PFSK-1 (cell line): ENCODE measurements at regions not wholly inside any gene's neighbourhood (a gene's known extent, or its start where the extent isn't known, plus 50 kb on each side); places are given as distances from the start of the nearest gene placed in this dataset.
A peak's percentile ranks its signal among the peaks of the same experiment; 100 is the strongest.

ENCODE experiments used
- FOXP2 ChIP-seq: optimal IDR thresholded peaks from 2 replicates; pipeline ENCODE3; 2011; ENCODE audit warnings: borderline replicate concordance, control low read depth, inconsistent platforms; ENCODE audit not compliant: insufficient read depth; ENCODE audit errors: extremely low read length, extremely low read depth
- POLR2AphosphoS5 ChIP-seq: IDR thresholded peaks from 2 replicates; pipeline ENCODE4 v1.6.1; 2012; ENCODE audit warnings: low read depth, mild to moderate bottlenecking, control low read depth, low read length, moderate library complexity
- SIN3A ChIP-seq: IDR thresholded peaks from 2 replicates; pipeline ENCODE4 v1.6.1; 2012; ENCODE audit warnings: mild to moderate bottlenecking, low read length, moderate library complexity, borderline replicate concordance; ENCODE audit not compliant: insufficient read depth
- TAF1 ChIP-seq: IDR thresholded peaks from 2 replicates; pipeline ENCODE4 v1.6.1; 2012; ENCODE audit warnings: low read length, control low read depth, borderline replicate concordance; ENCODE audit not compliant: insufficient read depth
- TF ChIP-seq, protein P1 (sequence below), 2 experiments: IDR thresholded peaks; 2 replicates each; pipeline versions ENCODE4 v1.6.1 to v1.8.0; 2011 to 2012; ENCODE audit warnings: low read depth in 2 of 2, low read length in 2 of 2, control low read depth in 1 of 2, inconsistent platforms in 1 of 2, mild to moderate bottlenecking in 1 of 2, moderate library complexity in 1 of 2; ENCODE audit not compliant: insufficient read depth in 1 of 2

DNA sequence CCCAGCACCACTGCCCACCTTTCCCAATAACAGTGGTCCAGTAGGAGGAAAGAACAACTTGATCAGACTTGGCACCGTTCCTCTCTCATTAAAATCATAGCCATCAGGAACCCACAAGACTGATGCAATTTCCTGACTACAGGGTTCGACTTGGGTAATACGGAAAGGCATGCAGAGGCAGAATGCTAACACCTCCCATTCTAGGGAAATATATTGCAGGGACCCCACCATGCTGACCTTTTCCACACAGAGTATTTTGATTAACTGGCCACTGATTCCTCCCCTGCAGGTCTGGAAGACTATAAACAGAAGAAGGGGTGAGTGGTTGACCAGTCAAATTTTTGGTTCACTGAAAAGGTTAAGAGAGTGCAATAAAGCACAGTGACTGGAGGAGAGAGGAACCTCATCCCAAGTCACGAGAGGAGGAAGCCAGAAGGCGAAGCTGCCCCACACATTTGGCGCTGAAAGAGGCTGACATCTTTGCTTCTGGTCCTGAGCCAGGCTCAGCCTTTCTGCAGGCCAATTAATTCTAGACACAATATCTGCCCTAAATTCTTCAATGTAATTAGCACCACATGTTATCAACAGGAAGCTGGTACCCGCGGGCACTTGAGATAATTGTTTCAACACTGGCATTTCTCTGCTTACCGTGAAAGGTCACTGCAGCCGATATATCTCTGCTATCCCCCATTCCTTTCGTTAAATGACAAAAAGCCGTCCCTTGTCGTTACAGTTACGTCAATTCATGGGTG lies 64.7 kb upstream of the SPOCK1 start:
- no peak for TF ChIP-seq SIN3A
- TF ChIP-seq, protein P1, sequence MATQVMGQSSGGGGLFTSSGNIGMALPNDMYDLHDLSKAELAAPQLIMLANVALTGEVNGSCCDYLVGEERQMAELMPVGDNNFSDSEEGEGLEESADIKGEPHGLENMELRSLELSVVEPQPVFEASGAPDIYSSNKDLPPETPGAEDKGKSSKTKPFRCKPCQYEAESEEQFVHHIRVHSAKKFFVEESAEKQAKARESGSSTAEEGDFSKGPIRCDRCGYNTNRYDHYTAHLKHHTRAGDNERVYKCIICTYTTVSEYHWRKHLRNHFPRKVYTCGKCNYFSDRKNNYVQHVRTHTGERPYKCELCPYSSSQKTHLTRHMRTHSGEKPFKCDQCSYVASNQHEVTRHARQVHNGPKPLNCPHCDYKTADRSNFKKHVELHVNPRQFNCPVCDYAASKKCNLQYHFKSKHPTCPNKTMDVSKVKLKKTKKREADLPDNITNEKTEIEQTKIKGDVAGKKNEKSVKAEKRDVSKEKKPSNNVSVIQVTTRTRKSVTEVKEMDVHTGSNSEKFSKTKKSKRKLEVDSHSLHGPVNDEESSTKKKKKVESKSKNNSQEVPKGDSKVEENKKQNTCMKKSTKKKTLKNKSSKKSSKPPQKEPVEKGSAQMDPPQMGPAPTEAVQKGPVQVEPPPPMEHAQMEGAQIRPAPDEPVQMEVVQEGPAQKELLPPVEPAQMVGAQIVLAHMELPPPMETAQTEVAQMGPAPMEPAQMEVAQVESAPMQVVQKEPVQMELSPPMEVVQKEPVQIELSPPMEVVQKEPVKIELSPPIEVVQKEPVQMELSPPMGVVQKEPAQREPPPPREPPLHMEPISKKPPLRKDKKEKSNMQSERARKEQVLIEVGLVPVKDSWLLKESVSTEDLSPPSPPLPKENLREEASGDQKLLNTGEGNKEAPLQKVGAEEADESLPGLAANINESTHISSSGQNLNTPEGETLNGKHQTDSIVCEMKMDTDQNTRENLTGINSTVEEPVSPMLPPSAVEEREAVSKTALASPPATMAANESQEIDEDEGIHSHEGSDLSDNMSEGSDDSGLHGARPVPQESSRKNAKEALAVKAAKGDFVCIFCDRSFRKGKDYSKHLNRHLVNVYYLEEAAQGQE (IDR thresholded peaks at IDR 0.05; ENCODE audit: insufficient read depth in 1 of 2, low read depth in 2 of 2, low read length in 2 of 2) = peak in 1 of 2 experiments; percentile 12; a peak in 1 of 4 replicates
- TF ChIP-seq TAF1 = 0 out of 2 replicates have a peak, but pooled peaks have one; percentile 13
- no peak for TF ChIP-seq POLR2AphosphoS5
- peak; percentile 26 for TF ChIP-seq FOXP2
